ENCODE measurements at regions not wholly inside any gene's neighbourhood (a gene's known extent, or its start where the extent isn't known, plus 50 kb on each side); places are given as distances from the start of the nearest gene placed in this dataset.

DNA sequence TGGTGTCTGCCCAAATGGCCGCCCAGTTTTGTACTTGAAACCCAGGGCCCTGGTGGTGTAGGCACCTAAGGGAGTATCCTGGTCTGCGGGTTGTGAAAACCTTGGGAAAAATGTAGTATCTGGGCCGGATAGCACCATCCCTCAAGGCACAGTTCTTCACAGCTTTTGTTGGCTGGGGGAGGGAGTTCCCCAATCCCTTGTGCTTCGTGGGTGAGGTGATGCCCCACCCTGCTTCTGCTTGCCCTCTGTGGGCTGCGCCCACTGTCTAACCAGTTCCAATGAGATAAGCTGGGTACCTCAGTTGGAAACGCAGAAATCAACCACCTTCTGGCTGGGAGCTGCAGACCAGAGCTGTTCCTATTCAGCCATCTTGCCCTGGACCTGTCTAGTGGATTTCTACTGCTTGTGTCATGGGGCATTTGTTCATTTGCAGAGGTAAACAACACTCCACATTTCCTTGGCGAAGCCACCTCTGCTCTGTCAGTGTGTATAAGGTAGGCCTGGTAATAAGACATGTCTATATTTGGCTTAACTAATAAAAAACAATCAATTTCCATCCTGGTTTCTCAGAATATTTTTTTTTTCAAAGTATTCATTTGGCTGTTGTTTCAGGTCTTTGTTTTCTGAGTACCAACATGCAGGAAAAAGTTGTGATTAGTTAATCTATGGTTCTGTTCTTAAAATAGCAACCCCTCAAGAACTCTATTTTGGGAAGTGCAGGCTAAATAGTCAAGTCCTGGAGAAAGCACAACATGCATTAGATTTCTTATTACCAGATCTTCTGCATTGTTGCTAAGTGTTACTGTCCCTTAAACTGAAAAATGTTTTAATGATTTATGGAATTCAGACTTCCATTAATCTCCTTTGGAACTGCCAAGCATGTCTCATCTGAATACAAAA is 304.3 kb downstream of the ZIC1 start:
- Histone ChIP-seq H3K27me3 (ENCODE audit: control insufficient read depth in 1 of 2, insufficient read depth in 2 of 2, low read length in 2 of 2) (no peaks in the 10 kb centered on the region), H3K27ac (ENCODE audit: low read depth, low read length) (no peak overlapping the region), H3K4me3 (ENCODE audit: low read depth in 1 of 2, low read length in 2 of 2) (no peak overlapping the region), H3K4me1 (ENCODE audit: insufficient read depth, low read length) (no peaks in the 10 kb centered on the region), H3K9me3 (ENCODE audit: low read length) (no peaks in the 10 kb centered on the region), H3K36me3 (ENCODE audit: insufficient read depth, low read length) (no peaks in the 10 kb centered on the region), H3K9ac (ENCODE audit: low read length) (no peak overlapping the region)

- Histone ChIP-seq H3K9ac (ENCODE audit: low read length) (no peak overlapping the region), H3K4me1 (ENCODE audit: insufficient read depth, low read length) (no peaks in the 10 kb centered on the region), H3K27me3 (ENCODE audit: control insufficient read depth in 1 of 2, insufficient read depth in 2 of 2, low read length in 2 of 2) (no peaks in the 10 kb centered on the region), H3K36me3 (ENCODE audit: insufficient read depth, low read length) (no peaks in the 10 kb centered on the region), H3K9me3 (ENCODE audit: low read length) (no peaks in the 10 kb centered on the region), H3K4me3 (ENCODE audit: low read depth in 1 of 2, low read length in 2 of 2) (no peak overlapping the region), H3K27ac (ENCODE audit: low read depth, low read length) (no peak overlapping the region)
Measured at GRCh38 chr3:147729641-147730040, 320.5 kb downstream of the ZIC1 start.

- H3K4me3 ChIP-seq (ENCODE audit: low read depth in 1 of 2, low read length in 2 of 2): no peak overlapping the region
- no peaks in the 10 kb centered on the region for H3K36me3 ChIP-seq (ENCODE audit: insufficient read depth, low read length)
- no peak overlapping the region for H3K27ac ChIP-seq (ENCODE audit: low read depth, low read length)
- no peaks in the 10 kb centered on the region for H3K9me3 ChIP-seq (ENCODE audit: low read length)
- no peak overlapping the region for H3K9ac ChIP-seq (ENCODE audit: low read length)
- no peaks in the 10 kb centered on the region for H3K27me3 ChIP-seq (ENCODE audit: control insufficient read depth in 1 of 2, insufficient read depth in 2 of 2, low read length in 2 of 2)
- H3K4me1 ChIP-seq (ENCODE audit: insufficient read depth, low read length): no peaks in the 10 kb centered on the region
Measured at GRCh38 chr3:147730284-147730683, 321.1 kb downstream of the ZIC1 start.

DNA sequence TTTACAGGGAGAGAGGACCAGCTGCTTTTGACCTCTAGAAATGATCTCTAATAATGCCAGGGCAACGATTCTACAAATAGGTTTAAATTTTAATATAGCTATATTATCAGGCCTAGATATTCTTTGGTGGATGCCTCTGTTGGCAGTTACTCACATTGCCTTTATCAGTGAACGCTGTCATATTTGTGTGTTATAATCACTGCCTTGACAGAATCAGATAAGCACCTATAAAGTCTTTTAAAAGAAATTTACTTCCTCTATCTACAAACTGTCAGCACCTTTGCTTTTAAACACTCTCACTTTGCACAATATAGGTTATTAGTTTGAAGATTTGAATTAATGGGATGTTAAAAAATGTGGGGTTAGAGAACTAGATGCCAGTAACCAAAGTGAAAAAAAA is 324.1 kb downstream of the ZIC1 start:
- no peak overlapping the region for H3K4me3 ChIP-seq (ENCODE audit: low read depth in 1 of 2, low read length in 2 of 2)
- H3K27me3 ChIP-seq (ENCODE audit: control insufficient read depth in 1 of 2, insufficient read depth in 2 of 2, low read length in 2 of 2): no peaks in the 10 kb centered on the region
- H3K4me1 ChIP-seq (ENCODE audit: insufficient read depth, low read length): no peaks in the 10 kb centered on the region

GRCh38 chr3:147735616-147736015 is 326.5 kb downstream of the ZIC1 start:
- H3K4me1 ChIP-seq (ENCODE audit: insufficient read depth, low read length): no peaks in the 10 kb centered on the region
- H3K9ac ChIP-seq (ENCODE audit: low read length): no peak overlapping the region
- no peaks in the 10 kb centered on the region for H3K27me3 ChIP-seq (ENCODE audit: control insufficient read depth in 1 of 2, insufficient read depth in 2 of 2, low read length in 2 of 2)
- H3K36me3 ChIP-seq (ENCODE audit: insufficient read depth, low read length): no peaks in the 10 kb centered on the region
- H3K27ac ChIP-seq (ENCODE audit: low read depth, low read length): no peak overlapping the region
- H3K4me3 ChIP-seq (ENCODE audit: low read depth in 1 of 2, low read length in 2 of 2): no peak overlapping the region
- H3K9me3 ChIP-seq (ENCODE audit: low read length): no peaks in the 10 kb centered on the region

More for the DNA sequence above, 324.1 kb downstream of the ZIC1 start:
- Histone ChIP-seq H3K9ac (ENCODE audit: low read length) (no peak overlapping the region), H3K9me3 (ENCODE audit: low read length) (no peaks in the 10 kb centered on the region), H3K36me3 (ENCODE audit: insufficient read depth, low read length) (no peaks in the 10 kb centered on the region), H3K27ac (ENCODE audit: low read depth, low read length) (no peak overlapping the region)

DNA sequence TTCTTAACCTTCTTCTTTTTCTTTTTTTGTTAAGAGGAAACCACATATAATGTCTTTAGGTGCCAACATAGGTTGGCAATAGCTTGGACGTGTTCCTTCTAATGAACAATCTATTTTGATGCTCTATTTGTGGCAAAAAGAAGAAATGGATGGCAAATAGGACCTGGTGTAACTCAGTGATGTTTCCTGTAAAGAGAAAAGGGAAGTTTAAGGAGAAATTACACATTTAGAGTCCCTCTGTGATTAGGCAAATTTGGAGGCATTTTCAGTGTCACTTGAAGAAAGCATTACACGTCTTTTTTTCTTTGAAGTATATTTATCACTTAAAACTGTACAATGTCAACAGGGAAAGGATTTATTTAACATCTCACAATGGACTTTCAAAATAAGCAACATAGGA is 327.1 kb downstream of the ZIC1 start:
- H3K27ac ChIP-seq (ENCODE audit: low read depth, low read length): no peak overlapping the region
- H3K36me3 ChIP-seq (ENCODE audit: insufficient read depth, low read length): no peaks in the 10 kb centered on the region
- no peaks in the 10 kb centered on the region for H3K9me3 ChIP-seq (ENCODE audit: low read length)
- no peak overlapping the region for H3K4me3 ChIP-seq (ENCODE audit: low read depth in 1 of 2, low read length in 2 of 2)
- no peak overlapping the region for H3K9ac ChIP-seq (ENCODE audit: low read length)
- no peaks in the 10 kb centered on the region for H3K27me3 ChIP-seq (ENCODE audit: control insufficient read depth in 1 of 2, insufficient read depth in 2 of 2, low read length in 2 of 2)
- H3K4me1 ChIP-seq (ENCODE audit: insufficient read depth, low read length): no peaks in the 10 kb centered on the region

GRCh38 chr3:147737376-147737775 is 328.2 kb downstream of the ZIC1 start:
- Histone ChIP-seq H3K27ac (ENCODE audit: low read depth, low read length) (no peak overlapping the region), H3K4me3 (ENCODE audit: low read depth in 1 of 2, low read length in 2 of 2) (no peak overlapping the region), H3K27me3 (ENCODE audit: control insufficient read depth in 1 of 2, insufficient read depth in 2 of 2, low read length in 2 of 2) (no peaks in the 10 kb centered on the region), H3K4me1 (ENCODE audit: insufficient read depth, low read length) (no peaks in the 10 kb centered on the region), H3K36me3 (ENCODE audit: insufficient read depth, low read length) (no peaks in the 10 kb centered on the region), H3K9ac (ENCODE audit: low read length) (no peak overlapping the region), H3K9me3 (ENCODE audit: low read length) (no peaks in the 10 kb centered on the region)

DNA sequence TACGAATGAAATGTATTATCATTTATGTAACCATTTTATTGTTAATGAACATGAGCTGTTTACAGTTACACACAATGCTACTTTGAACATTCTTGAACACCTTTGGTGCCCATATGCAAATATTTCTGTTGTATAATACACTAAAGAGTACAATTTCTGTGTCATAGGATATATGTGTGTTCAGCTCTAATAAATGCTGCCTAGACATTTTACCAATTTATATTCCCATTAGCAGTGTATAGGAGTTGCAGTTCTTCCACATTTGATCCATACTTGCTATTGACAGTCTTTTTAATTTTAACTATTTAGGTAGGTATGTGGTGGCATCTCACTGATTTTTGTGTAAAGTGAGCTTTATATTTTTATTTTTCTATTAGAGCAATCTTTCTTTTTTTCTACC is 331.8 kb downstream of the ZIC1 start:
- Histone ChIP-seq H3K27ac (ENCODE audit: low read depth, low read length) (no peak overlapping the region), H3K27me3 (ENCODE audit: control insufficient read depth in 1 of 2, insufficient read depth in 2 of 2, low read length in 2 of 2) (no peaks in the 10 kb centered on the region), H3K4me1 (ENCODE audit: insufficient read depth, low read length) (no peaks in the 10 kb centered on the region), H3K36me3 (ENCODE audit: insufficient read depth, low read length) (no peaks in the 10 kb centered on the region), H3K4me3 (ENCODE audit: low read depth in 1 of 2, low read length in 2 of 2) (no peak overlapping the region), H3K9me3 (ENCODE audit: low read length) (no peaks in the 10 kb centered on the region), H3K9ac (ENCODE audit: low read length) (no peak overlapping the region)

GRCh38 chr3:147744967-147745366 is 335.8 kb downstream of the ZIC1 start:
- Histone ChIP-seq H3K4me3 (ENCODE audit: low read depth in 1 of 2, low read length in 2 of 2) (no peak overlapping the region), H3K36me3 (ENCODE audit: insufficient read depth, low read length) (no peaks in the 10 kb centered on the region), H3K27ac (ENCODE audit: low read depth, low read length) (no peak overlapping the region), H3K27me3 (ENCODE audit: control insufficient read depth in 1 of 2, insufficient read depth in 2 of 2, low read length in 2 of 2) (no peaks in the 10 kb centered on the region), H3K9me3 (ENCODE audit: low read length) (no peaks in the 10 kb centered on the region), H3K9ac (ENCODE audit: low read length) (no peak overlapping the region), H3K4me1 (ENCODE audit: insufficient read depth, low read length) (no peaks in the 10 kb centered on the region)

- Histone ChIP-seq H3K4me3 (ENCODE audit: low read depth in 1 of 2, low read length in 2 of 2) (no peak overlapping the region), H3K4me1 (ENCODE audit: insufficient read depth, low read length) (peaks cover 46% of the 10 kb centered on the region), H3K27ac (ENCODE audit: low read depth, low read length) (no peak overlapping the region), H3K9me3 (ENCODE audit: low read length) (no peaks in the 10 kb centered on the region), H3K27me3 (ENCODE audit: control insufficient read depth in 1 of 2, insufficient read depth in 2 of 2, low read length in 2 of 2) (no peaks in the 10 kb centered on the region), H3K36me3 (ENCODE audit: insufficient read depth, low read length) (no peaks in the 10 kb centered on the region), H3K9ac (ENCODE audit: low read length) (no peak overlapping the region)
Measured at GRCh38 chr3:147755310-147755709, 346.1 kb downstream of the ZIC1 start.

GRCh38 chr3:147756476-147756875 is 347.3 kb downstream of the ZIC1 start:
- Histone ChIP-seq H3K4me3 (ENCODE audit: low read depth in 1 of 2, low read length in 2 of 2) (no peak overlapping the region), H3K9ac (ENCODE audit: low read length) (no peak overlapping the region), H3K9me3 (ENCODE audit: low read length) (no peaks in the 10 kb centered on the region), H3K4me1 (ENCODE audit: insufficient read depth, low read length) (peaks cover 50% of the 10 kb centered on the region), H3K27me3 (ENCODE audit: control insufficient read depth in 1 of 2, insufficient read depth in 2 of 2, low read length in 2 of 2) (no peaks in the 10 kb centered on the region), H3K36me3 (ENCODE audit: insufficient read depth, low read length) (no peaks in the 10 kb centered on the region), H3K27ac (ENCODE audit: low read depth, low read length) (no peak overlapping the region)

- H3K9ac ChIP-seq (ENCODE audit: low read length): no peak overlapping the region
Measured at GRCh38 chr3:147757866-147758265, 348.7 kb downstream of the ZIC1 start.

More at GRCh38 chr3:147757866-147758265, 348.7 kb downstream of the ZIC1 start:
- Histone ChIP-seq H3K27me3 (ENCODE audit: control insufficient read depth in 1 of 2, insufficient read depth in 2 of 2, low read length in 2 of 2) (no peaks in the 10 kb centered on the region), H3K36me3 (ENCODE audit: insufficient read depth, low read length) (no peaks in the 10 kb centered on the region), H3K9me3 (ENCODE audit: low read length) (no peaks in the 10 kb centered on the region), H3K4me3 (ENCODE audit: low read depth in 1 of 2, low read length in 2 of 2) (no peak overlapping the region), H3K27ac (ENCODE audit: low read depth, low read length) (no peak overlapping the region), H3K4me1 (ENCODE audit: insufficient read depth, low read length) (peaks cover 50% of the 10 kb centered on the region)
